DMS 273 (cell line): ENCODE measurements at regions not wholly inside any gene's neighbourhood (a gene's known extent, or its start where the extent isn't known, plus 50 kb on each side); places are given as distances from the start of the nearest gene placed in this dataset.
A peak's percentile ranks its signal among the peaks of the same experiment; 100 is the strongest.

Experiments used
- DNase-seq: peaks from one replicate; lab custom pipeline; 2025; ENCODE audit not compliant: unreplicated experiment; lab: John Stamatoyannopoulos, UW

- DNase-seq = no peak
These were observed 251.4 kb downstream of the GLI2 start for GRCh38 chr2:120986898-120987650.

- no peak for DNase-seq
These were observed 252.5 kb downstream of the GLI2 start for GRCh38 chr2:120988051-120988699.

DNA sequence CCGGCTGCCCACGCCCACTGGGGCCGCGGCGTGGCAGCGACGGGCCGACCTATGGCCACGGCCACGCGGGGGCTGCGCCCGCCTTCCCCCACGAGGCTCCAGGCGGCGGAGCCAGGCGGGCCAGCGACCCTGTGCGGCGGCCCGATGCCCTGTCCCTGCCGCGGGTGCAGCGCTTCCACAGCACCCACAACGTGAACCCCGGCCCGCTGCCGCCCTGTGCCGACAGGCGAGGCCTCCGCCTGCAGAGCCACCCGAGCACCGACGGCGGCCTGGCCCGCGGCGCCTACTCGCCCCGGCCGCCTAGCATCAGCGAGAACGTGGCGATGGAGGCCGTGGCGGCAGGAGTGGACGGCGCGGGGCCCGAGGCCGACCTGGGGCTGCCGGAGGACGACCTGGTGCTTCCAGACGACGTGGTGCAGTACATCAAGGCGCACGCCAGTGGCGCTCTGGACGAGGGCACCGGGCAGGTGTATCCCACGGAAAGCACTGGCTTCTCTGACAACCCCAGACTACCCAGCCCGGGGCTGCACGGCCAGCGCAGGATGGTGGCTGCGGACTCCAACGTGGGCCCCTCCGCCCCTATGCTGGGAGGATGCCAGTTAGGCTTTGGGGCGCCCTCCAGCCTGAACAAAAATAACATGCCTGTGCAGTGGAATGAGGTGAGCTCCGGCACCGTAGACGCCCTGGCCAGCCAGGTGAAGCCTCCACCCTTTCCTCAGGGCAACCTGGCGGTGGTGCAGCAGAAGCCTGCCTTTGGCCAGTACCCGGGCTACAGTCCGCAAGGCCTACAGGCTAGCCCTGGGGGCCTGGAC, 253.2 kb downstream of the GLI2 start:
- no peak for DNase-seq

GRCh38 chr2:120989512-120990441, 254.1 kb downstream of the GLI2 start:
- no peak for DNase-seq

DNA sequence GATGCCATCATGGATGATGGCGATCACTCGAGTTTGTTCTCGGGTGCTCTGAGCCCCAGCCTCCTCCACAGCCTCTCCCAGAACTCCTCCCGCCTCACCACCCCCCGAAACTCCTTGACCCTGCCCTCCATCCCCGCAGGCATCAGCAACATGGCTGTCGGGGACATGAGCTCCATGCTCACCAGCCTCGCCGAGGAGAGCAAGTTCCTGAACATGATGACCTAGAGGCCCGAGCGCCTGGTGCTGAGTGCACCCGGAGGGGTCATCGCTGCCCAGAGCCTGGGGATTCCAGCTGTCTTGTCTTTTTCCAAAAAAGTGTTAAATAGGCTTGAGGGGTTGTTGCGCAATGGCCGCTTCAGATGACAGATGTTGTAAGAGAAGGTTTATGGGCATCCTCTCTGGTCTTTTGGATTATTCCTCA, 254.8 kb downstream of the GLI2 start:
- no peak for DNase-seq

- no peak for DNase-seq
These were observed 255.8 kb downstream of the GLI2 start for GRCh38 chr2:120991441-120991840.

DNA sequence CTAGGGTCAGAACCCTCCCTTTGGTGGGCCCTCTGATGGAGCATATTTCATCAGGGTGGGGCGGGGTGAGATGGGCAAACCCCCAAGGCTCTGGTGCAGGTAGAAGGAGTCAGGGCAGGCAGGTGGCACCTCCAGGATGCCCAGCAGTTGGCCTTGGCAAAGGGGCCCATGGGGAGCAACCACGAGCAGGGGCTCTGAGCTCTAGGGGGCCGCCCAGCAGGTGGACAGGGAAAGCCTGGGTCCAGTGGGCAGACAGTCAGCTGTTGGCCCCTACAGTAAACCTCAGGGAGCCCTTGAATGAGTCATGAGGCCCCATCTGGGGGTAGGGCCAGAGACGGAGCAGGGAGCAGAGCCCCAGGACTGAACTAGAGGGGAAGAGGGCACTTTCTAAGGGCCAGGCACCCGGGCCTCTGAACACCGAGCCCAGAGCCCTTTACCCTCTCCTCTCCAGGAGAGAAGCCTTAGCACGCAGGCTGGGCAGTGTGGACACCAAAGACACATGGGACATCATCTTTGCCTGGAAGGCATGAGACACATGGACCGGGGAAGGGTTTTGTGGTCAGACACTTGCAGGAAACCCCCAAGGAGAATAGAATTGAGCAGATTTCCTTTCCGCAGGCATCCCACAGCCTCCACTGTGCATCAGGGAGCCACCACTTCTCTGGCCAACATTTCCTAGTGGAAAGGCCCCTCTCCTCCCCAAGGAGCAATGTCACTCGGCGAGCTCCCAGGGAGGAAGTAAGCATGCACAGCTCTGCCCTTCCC, 257.3 kb downstream of the GLI2 start:
- no peak for DNase-seq

GRCh38 chr2:120993661-120994060, 258.0 kb downstream of the GLI2 start:
- DNase-seq = no peak

GRCh38 chr2:120994301-120994995, 258.8 kb downstream of the GLI2 start:
- DNase-seq = no peak

DNA sequence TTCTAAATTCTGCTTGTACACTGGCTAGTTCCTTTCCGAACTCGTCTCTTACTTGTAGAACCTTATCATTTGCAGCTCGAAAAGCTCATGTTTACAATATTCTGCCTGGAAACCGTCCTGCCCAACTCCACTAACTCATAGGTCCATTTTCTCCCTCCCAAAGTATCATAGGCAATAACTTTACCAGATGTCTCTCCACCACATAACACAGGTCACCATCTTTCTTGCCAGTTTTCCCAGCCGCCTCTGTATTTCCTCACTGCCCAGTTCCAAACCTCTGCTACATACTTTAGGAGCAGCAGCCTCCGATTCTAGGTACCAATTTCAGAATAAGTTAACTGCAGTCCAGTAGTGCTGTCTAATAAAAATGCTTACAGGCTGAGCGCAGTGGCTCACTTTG, 259.5 kb downstream of the GLI2 start:
- no peak for DNase-seq

DNA sequence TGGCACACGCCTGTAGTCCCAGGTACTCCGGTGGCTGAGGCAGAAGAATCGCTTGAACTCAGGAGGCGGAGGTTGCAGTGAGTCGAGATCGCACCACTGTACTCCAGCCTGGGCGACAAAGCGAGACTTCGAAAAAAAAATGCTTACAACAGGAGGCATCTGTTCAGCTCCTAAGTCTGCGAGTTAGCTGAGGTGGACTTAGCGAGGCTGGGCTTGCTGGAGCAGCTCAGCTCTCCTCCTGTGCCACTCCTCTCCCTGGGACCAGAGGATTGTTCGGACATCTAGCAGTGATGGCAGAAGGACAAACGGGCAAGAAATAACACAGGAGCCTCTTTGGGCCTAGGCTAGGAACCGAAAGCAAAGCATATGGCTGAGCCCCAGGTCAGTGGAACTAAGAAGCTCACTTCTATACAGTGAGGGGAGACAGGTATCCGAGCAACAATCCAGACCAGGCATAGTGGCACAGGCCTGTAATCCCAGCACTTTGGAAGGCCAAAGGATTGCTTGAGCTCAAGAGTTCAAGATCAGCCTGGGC, 260.1 kb downstream of the GLI2 start:
- no peak for DNase-seq

GRCh38 chr2:120999377-121000097, 263.9 kb downstream of the GLI2 start:
- no peak for DNase-seq

GRCh38 chr2:121000804-121001203, 265.1 kb downstream of the GLI2 start:
- DNase-seq = no peak

DNA sequence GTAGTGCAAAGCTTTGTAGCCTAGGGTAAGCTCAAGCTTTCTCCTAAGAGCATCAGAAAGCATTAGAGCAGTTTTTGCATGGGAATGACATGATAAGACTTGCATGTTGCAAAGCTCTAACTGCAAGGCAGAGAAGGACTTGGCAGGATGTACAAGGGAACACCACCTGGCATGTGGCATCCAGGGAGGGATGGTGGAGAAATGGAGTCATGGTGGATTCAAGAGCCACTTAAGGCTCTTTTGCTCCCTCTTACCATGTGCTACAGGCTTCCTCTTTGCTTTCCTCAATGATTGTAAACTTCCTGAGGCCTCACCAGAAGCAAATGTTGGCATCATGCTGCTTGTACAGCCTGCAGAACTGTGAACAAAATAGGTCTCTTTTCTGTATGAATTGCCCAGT, 266.0 kb downstream of the GLI2 start:
- DNase-seq = peak; percentile 18

DNA sequence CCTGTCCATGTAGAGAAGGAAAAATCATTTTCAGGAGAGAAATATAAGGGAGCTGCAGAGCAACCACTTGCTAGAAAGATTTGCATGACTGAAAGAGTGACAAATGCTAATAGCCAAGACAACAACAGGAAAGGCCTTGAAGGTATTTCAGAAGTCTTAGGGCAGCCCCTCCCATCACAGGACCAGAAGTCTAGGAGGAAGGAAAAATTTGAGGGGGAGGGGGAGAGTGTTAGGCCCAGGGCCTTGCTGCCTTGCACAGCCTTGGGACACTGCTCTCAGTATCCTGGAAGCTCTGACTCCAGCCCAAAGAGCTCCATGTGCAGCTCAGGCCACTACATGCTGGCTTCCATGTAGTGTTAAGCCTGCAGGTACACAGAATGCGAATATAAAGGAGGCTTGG, 266.9 kb downstream of the GLI2 start:
- no peak for DNase-seq

DNA sequence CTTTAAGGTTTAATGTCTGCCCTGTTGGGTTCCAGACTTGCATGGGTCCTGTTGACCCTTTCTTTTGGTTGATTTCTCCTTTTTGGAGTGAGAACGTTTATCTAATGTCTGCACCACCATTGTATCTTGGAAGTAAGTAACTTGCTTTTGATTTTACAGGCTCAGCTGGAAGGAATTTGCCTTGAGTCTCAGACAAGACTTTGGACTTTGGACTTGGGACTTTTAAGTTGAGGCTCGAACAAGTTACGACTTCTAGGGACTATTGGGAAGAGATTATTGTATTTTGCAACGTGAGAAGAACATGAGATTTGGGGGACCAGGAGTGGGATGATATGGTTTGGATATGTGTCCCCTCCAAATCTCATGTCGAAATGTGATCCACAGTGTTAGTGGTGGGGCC, 267.7 kb downstream of the GLI2 start:
- DNase-seq = no peak

- DNase-seq = no peak
These were observed 268.7 kb downstream of the GLI2 start for GRCh38 chr2:121004359-121004758.

DNA sequence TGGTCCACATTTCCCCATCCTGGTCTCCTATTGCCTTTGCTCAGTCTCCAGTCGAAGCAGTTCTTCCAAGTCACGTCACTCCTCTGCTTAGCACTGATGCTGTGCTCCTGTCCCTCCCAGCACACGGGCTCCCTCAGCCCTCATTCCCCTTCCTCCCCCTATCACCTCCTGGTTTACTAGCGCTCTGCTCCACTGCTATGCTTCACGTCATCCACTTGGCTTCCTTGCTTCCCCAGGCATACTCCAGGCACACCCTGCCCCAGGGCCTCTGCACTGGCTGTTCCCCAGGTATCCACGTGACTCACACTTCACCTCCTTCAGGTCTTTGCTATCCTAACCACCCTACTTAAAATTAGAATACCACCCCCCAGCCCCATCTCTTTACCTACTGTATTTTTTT, 269.3 kb downstream of the GLI2 start:
- DNase-seq = no peak

DNA sequence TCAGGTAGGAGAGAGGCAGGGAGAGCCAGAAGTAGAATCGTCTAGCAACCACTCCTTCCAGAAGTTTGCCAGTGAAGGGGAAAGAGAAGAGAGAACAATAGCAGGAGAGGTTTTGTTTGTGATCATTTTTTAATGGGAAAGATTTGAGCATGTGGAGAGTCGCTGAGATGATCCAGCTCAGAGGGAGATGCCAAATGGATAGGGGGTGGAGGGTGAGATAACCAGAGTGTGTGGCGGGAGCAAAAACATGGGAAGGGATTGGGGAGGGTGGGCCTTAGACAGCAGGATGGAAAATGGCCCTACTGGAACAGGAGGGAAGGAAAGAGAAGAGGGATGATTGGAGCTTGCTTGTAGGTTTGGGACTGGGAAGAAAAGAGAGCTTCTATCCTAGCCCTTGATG, 269.8 kb downstream of the GLI2 start:
- peak; percentile 18 for DNase-seq
